DOHH2 (cell line): ENCODE measurements at regions not wholly inside any gene's neighbourhood (a gene's known extent, or its start where the extent isn't known, plus 50 kb on each side); places are given as distances from the start of the nearest gene placed in this dataset.

Experiments
- H3F3A ChIP-seq: fragments of 200-600 bp; sonication (generic), shearing (Covaris generic); 2 replicates; pipeline ENCODE4 v1.6.0; 2016; ENCODE audit warnings: antibody characterized with exemption, mild to moderate bottlenecking; ENCODE audit not compliant: control insufficient read depth, insufficient read depth
- H3K27ac ChIP-seq: fragments of 200-600 bp; sonication (generic); 2 replicates; pipeline ENCODE4 v1.5.1; 2014; ENCODE audit warnings: low read depth, mild to moderate bottlenecking, low read length, moderate library complexity
- H3K27me3 ChIP-seq: fragments of 200-600 bp; sonication (generic); 2 replicates; pipeline ENCODE4 v1.6.1; 2014; ENCODE audit warnings: mild to moderate bottlenecking, low read length, mixed read lengths; ENCODE audit not compliant: control insufficient read depth
- H3K36me3 ChIP-seq: fragments of 200-600 bp; sonication (generic); 2 replicates; pipeline ENCODE4 v1.6.1; 2014; ENCODE audit warnings: mild to moderate bottlenecking, low read length, moderate library complexity, mixed read lengths; ENCODE audit not compliant: control insufficient read depth
- H3K4me1 ChIP-seq: fragments of 200-600 bp; sonication (generic); 2 replicates; pipeline ENCODE4 v1.6.1; 2014; ENCODE audit warnings: mild to moderate bottlenecking, low read length, mixed read lengths; ENCODE audit not compliant: control insufficient read depth
- H3K4me2 ChIP-seq: fragments of 200-600 bp; sonication (generic); 2 replicates; pipeline ENCODE4 v1.6.0; 2014; ENCODE audit warnings: mild to moderate bottlenecking, low read length, moderate library complexity
- H3K4me3 ChIP-seq: fragments of 200-600 bp; sonication (generic); 2 replicates; pipeline ENCODE4 v1.5.1; 2014; ENCODE audit warnings: mild to moderate bottlenecking, low read length, mixed read lengths
- H3K79me2 ChIP-seq: fragments of 200-600 bp; sonication (generic); 2 replicates; pipeline ENCODE4 v1.6.1; 2014; ENCODE audit warnings: mild to moderate bottlenecking, low read length, mixed read lengths; ENCODE audit not compliant: control insufficient read depth
- H3K9me2 ChIP-seq: fragments of 200-600 bp; sonication (generic); replicated peaks from 2 replicates; pipeline ENCODE4 v1.6.1; 2014; ENCODE audit warnings: mild to moderate bottlenecking, low read length, mixed read lengths; ENCODE audit not compliant: control insufficient read depth
- H3K9me3 ChIP-seq: fragments of 200-600 bp; sonication (generic); 2 replicates; pipeline ENCODE4 v1.6.1; 2014; ENCODE audit warnings: antibody characterized with exemption, low read length, mixed read lengths; ENCODE audit not compliant: control insufficient read depth, insufficient read depth
- H4K20me1 ChIP-seq: fragments of 200-600 bp; sonication (generic); 2 replicates; pipeline ENCODE4 v1.6.0; 2014; ENCODE audit warnings: low read depth, mild to moderate bottlenecking, antibody characterized with exemption, low read length, moderate library complexity; ENCODE audit not compliant: control insufficient read depth, insufficient read depth
- CTCF ChIP-seq: fragments of 200-600 bp; sonication (generic); IDR thresholded peaks from one replicate; pipeline ENCODE4 v1.5.1; 2014; ENCODE audit warnings: antibody characterized with exemption, mild to moderate bottlenecking, low read depth, low read length; ENCODE audit not compliant: poor library complexity, severe bottlenecking
- EZH2phosphoT487 ChIP-seq: fragments of 200-600 bp; sonication (generic); IDR thresholded peaks from 2 replicates; pipeline ENCODE4 v1.6.1; 2017; ENCODE audit warnings: borderline replicate concordance, mild to moderate bottlenecking, antibody characterized with exemption, low read length, moderate library complexity, mixed read lengths

GRCh38 chr6:120031837-120032236 is 682.3 kb upstream of the MAN1A1 start:
- H3K4me1 ChIP-seq, result no peaks in the 10 kb centered on the region
- H3K36me3 ChIP-seq, result no peaks in the 10 kb centered on the region
- no peak overlapping the region for H3K4me2 ChIP-seq
- H3F3A ChIP-seq, result no peaks in the 10 kb centered on the region
- TF ChIP-seq CTCF (no peak), EZH2phosphoT487 (no peak)
- H3K79me2 ChIP-seq, result no peaks in the 10 kb centered on the region
- no peaks in the 10 kb centered on the region for H3K27me3 ChIP-seq
- H4K20me1 ChIP-seq, result no peaks in the 10 kb centered on the region
- no peaks in the 10 kb centered on the region for H3K9me2 ChIP-seq
- H3K4me3 ChIP-seq, result no peak overlapping the region
- H3K9me3 ChIP-seq, result no peaks in the 10 kb centered on the region
- H3K27ac ChIP-seq, result no peak overlapping the region

- TF ChIP-seq EZH2phosphoT487, result no peak
- no peak for TF ChIP-seq CTCF
Observed at GRCh38 chr6:120026791-120027190, 677.2 kb upstream of the MAN1A1 start.

GRCh38 chr6:120010075-120010474 is 660.5 kb upstream of the MAN1A1 start:
- Histone ChIP-seq H3K27me3 (no peaks in the 10 kb centered on the region), H3K27ac (no peak overlapping the region), H3K79me2 (no peaks in the 10 kb centered on the region), H3K4me2 (no peak overlapping the region), H3F3A (no peaks in the 10 kb centered on the region), H4K20me1 (no peaks in the 10 kb centered on the region), H3K4me3 (no peak overlapping the region), H3K4me1 (no peaks in the 10 kb centered on the region), H3K36me3 (no peaks in the 10 kb centered on the region), H3K9me2 (no peaks in the 10 kb centered on the region), H3K9me3 (no peaks in the 10 kb centered on the region)
- TF ChIP-seq EZH2phosphoT487 (no peak), CTCF (no peak)

More at GRCh38 chr6:120026791-120027190, 677.2 kb upstream of the MAN1A1 start:
- Histone ChIP-seq H3F3A (no peaks in the 10 kb centered on the region), H3K4me2 (no peak overlapping the region), H3K9me3 (no peaks in the 10 kb centered on the region), H3K27ac (no peak overlapping the region), H3K4me1 (no peaks in the 10 kb centered on the region), H3K36me3 (no peaks in the 10 kb centered on the region), H3K79me2 (no peaks in the 10 kb centered on the region), H3K9me2 (no peaks in the 10 kb centered on the region), H3K4me3 (no peak overlapping the region), H4K20me1 (no peaks in the 10 kb centered on the region), H3K27me3 (no peaks in the 10 kb centered on the region)
